ENCODE measurements at regions not wholly inside any gene's neighbourhood (a gene's known extent, or its start where the extent isn't known, plus 50 kb on each side); places are given as distances from the start of the nearest gene placed in this dataset.

DNA sequence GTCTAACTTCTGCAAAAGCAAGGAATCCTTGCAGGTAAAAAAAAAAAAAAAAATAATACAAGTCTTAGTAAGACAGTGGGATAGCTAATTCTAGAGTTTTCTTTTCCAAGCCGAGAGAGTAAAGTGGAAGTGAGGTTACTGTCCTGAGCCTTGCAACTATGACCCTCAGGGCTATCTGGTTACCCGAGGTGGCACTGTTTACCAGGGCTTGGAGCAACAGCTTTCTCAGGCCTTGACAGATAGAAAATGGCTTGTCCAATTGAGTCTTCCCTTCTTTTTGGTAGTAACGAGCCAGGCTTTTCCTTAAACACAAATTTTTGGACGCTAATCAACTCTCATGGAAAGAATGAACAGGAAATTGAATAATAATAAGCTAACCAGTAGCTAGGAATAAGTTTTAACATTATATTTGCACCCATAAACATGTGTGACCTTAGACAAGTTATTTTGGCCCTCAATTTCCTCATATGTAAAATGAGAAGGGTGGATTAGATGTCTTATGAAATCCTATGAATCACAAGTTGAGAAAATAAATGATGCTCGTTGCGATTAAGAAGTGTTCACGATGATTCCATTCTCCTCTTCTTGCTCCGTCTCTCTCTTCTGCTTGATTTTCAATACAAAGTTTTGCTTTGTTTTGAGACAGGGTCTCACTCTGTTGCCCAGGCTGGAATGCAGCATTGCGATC, 236.9 kb upstream of the KBTBD8 start:
- H3K9me3 Mint-ChIP-seq (ENCODE audit: unreplicated experiment): peaks cover 13% of the 10 kb centered on the region
- TF ChIP-seq, protein P1, sequence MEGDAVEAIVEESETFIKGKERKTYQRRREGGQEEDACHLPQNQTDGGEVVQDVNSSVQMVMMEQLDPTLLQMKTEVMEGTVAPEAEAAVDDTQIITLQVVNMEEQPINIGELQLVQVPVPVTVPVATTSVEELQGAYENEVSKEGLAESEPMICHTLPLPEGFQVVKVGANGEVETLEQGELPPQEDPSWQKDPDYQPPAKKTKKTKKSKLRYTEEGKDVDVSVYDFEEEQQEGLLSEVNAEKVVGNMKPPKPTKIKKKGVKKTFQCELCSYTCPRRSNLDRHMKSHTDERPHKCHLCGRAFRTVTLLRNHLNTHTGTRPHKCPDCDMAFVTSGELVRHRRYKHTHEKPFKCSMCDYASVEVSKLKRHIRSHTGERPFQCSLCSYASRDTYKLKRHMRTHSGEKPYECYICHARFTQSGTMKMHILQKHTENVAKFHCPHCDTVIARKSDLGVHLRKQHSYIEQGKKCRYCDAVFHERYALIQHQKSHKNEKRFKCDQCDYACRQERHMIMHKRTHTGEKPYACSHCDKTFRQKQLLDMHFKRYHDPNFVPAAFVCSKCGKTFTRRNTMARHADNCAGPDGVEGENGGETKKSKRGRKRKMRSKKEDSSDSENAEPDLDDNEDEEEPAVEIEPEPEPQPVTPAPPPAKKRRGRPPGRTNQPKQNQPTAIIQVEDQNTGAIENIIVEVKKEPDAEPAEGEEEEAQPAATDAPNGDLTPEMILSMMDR (IDR thresholded peaks at IDR 0.05): no peak
- H3K4me1 Mint-ChIP-seq (ENCODE audit: unreplicated experiment): peaks cover 2% of the 10 kb centered on the region
- no peak overlapping the region for H3K27ac Mint-ChIP-seq (ENCODE audit: unreplicated experiment)
- H3K36me3 Mint-ChIP-seq (ENCODE audit: unreplicated experiment): peaks cover 2% of the 10 kb centered on the region
- H3K4me3 Mint-ChIP-seq (ENCODE audit: unreplicated experiment): no peak overlapping the region
- DNase-seq (ENCODE audit: extremely low spot score, unreplicated experiment): no peak
- H3K27me3 Mint-ChIP-seq (ENCODE audit: unreplicated experiment): no peaks in the 10 kb centered on the region

DNA sequence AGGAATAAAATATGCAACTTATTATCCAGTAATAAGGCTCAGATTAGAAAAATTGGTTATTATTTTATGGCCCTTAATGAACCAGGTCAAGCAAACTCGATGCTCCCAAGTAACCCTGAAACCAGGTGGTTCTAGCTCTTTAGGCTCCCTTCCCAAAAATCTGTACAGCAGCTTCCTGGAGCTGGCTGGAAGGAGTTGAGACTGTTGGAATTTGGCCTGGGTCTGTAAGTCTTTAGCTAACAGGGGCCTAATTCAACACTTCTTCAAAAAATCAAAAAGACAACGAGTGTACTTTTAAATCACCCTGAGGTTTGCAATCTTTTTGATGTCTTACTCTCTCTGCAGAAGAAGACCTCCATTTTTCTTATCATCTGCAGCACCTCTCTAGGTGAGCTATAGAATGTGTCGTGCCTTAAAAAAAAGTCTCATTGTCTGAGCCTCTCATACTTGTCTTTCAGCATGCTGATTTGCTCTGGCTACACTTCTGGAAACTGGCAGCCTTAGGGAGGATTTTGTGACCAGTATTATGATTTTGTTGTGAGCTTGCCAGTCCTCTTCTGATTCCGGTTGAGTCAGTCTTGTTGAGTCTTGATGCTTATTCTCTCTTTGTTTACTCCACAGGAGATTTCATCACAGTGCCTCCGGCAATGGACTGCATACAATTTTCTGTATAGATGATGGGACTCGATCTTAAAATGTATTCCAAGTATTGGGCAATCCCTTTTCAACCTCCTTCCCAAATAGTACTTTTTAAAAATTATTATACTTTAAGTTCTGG, 235.0 kb upstream of the KBTBD8 start:
- Mint-ChIP-seq H3K4me3 (ENCODE audit: unreplicated experiment) (no peak overlapping the region), H3K4me1 (ENCODE audit: unreplicated experiment) (peaks cover 2% of the 10 kb centered on the region), H3K9me3 (ENCODE audit: unreplicated experiment) (peaks cover 14% of the 10 kb centered on the region), H3K27me3 (ENCODE audit: unreplicated experiment) (peaks cover 11% of the 10 kb centered on the region), H3K36me3 (ENCODE audit: unreplicated experiment) (peaks cover 3% of the 10 kb centered on the region), H3K27ac (ENCODE audit: unreplicated experiment) (no peak overlapping the region)
- no peak for DNase-seq (ENCODE audit: extremely low spot score, unreplicated experiment)
- TF ChIP-seq, protein P1 (IDR thresholded peaks at IDR 0.05): no peak

DNA sequence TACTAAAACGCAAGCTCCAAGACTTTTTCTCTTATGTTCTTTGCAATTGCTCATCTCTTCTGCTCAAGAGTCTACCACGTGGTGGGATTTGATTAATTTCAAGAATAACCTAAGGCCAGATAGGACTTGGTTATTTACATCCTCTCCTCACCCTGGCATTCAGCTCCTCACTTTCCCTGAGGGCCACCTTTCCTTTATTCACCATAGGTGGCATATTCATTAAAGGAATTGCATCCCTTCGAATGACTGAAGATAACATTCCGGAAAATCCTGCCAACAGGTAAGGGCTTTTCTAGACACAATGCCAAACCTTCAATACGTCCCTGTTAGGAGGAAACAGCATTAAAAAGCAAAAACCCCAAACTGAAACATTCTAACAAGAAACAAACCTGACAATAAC, 220.0 kb upstream of the KBTBD8 start:
- Mint-ChIP-seq H3K27ac (ENCODE audit: unreplicated experiment) (no peak overlapping the region), H3K9me3 (ENCODE audit: unreplicated experiment) (no peaks in the 10 kb centered on the region), H3K4me3 (ENCODE audit: unreplicated experiment) (no peak overlapping the region), H3K27me3 (ENCODE audit: unreplicated experiment) (peaks cover 27% of the 10 kb centered on the region), H3K4me1 (ENCODE audit: unreplicated experiment) (peaks cover 5% of the 10 kb centered on the region), H3K36me3 (ENCODE audit: unreplicated experiment) (no peaks in the 10 kb centered on the region)
- DNase-seq (ENCODE audit: extremely low spot score, unreplicated experiment): no peak
- TF ChIP-seq, protein P1 (IDR thresholded peaks at IDR 0.05): no peak

DNA sequence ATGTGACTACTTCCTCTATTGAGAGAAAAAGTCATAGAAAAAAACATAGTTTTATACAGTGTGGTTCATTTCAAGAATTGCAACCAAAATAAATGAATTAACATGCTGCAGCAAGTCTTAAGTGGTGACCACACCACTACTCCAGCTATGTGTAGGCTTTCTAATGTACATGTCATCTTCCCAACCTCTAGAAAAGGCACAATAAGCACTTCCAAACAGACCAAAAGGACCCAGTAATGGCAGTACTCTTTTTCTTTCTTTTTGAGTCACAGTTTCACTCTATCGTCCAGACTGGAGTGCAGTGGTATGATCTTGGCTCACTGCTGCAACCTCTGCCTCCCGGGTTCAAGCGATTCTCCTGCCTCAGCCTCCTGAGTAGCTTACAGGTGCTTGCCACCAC, 219.3 kb upstream of the KBTBD8 start:
- Mint-ChIP-seq H3K4me3 (ENCODE audit: unreplicated experiment) (no peak overlapping the region), H3K27me3 (ENCODE audit: unreplicated experiment) (peaks cover 27% of the 10 kb centered on the region), H3K9me3 (ENCODE audit: unreplicated experiment) (no peaks in the 10 kb centered on the region), H3K4me1 (ENCODE audit: unreplicated experiment) (peaks cover 5% of the 10 kb centered on the region), H3K36me3 (ENCODE audit: unreplicated experiment) (no peaks in the 10 kb centered on the region), H3K27ac (ENCODE audit: unreplicated experiment) (no peak overlapping the region)
- no peak for DNase-seq (ENCODE audit: extremely low spot score, unreplicated experiment)
- TF ChIP-seq, protein P1 (IDR thresholded peaks at IDR 0.05): no peak

DNA sequence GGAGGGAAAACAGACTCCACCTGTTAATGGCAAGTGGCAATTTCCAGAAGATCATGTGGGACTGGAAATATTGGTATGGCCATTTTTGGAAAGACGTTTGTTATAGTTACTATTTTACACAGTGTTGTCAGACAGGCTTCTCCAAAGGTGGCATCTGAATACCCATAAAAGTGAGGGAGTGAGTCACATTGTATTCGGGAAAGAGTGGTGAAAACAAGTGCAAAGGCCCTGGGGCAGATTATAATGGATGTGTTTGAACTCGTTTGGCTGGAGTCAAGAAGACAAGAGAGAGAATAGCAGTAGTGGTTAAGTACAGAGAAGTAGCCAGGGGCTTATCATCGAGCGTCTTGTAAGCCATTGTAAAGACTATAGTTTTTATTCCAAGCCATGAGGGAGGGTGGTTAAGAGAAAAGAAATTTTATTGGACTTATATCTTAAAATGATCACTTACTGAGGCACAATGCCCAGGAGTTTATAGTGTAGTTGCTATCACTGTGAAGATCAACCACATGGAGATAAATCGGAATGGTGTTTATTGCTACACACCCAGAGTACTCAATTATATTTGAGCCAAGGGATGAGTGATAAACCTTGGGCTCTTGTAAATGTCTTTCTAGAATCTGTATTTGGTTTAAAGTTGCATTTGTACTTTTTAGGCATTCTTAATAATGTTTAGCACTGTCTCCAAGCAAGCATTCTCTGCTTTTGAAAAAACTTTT, 212.8 kb upstream of the KBTBD8 start:
- Mint-ChIP-seq H3K4me3 (ENCODE audit: unreplicated experiment) (no peak overlapping the region), H3K9me3 (ENCODE audit: unreplicated experiment) (no peaks in the 10 kb centered on the region), H3K27me3 (ENCODE audit: unreplicated experiment) (peaks cover 13% of the 10 kb centered on the region), H3K36me3 (ENCODE audit: unreplicated experiment) (no peaks in the 10 kb centered on the region), H3K27ac (ENCODE audit: unreplicated experiment) (no peak overlapping the region), H3K4me1 (ENCODE audit: unreplicated experiment) (peaks cover 5% of the 10 kb centered on the region)
- DNase-seq (ENCODE audit: extremely low spot score, unreplicated experiment): no peak
- TF ChIP-seq, protein P1 (IDR thresholded peaks at IDR 0.05): no peak

Measured in osteocyte (in vitro differentiated cells).